Endothelial cell of umbilical vein (primary cell): ENCODE measurements at regions not wholly inside any gene's neighbourhood (a gene's known extent, or its start where the extent isn't known, plus 50 kb on each side); places are given as distances from the start of the nearest gene placed in this dataset.

Experiments used
- BruUV-seq: library from RNA; stranded (reverse); fragments of 400-500 nt; replicated peaks from 2 replicates; lab custom pipeline; 2021; lab: Mats Ljungman, UMichigan
- CTCF ChIA-PET: fragments of 300-600, 350-600 bp; sonication (Branson Sonifier 250); formaldehyde crosslinking; loops from one replicate; lab custom pipeline; 2021; ENCODE audit warnings: antibody characterized with exemption, inconsistent platforms; lab: Charles Lee
- POLR2A ChIA-PET: fragments of 300-600, 350-600 bp; sonication (Branson Sonifier 250); formaldehyde crosslinking; loops from one replicate; lab custom pipeline; 2021; ENCODE audit warnings: antibody characterized with exemption, inconsistent platforms; lab: Charles Lee
- DNase-seq: peaks from one replicate; pipeline ENCODE4 v3.0.0-alpha.2; 2011; ENCODE audit warnings: low read depth, low spot score
- FAIRE-seq: peaks from 2 replicates; lab custom pipeline; 2011; peaks lifted over from hg19 to GRCh38; lab: Jason Lieb, UNC
- H2AFZ ChIP-seq: 2 replicates; pipeline ENCODE4 v1.6.0; 2012; ENCODE audit warnings: low read depth, low read length, control low read depth, inconsistent platforms
- H3K27ac ChIP-seq: 2 replicates; pipeline ENCODE4 v1.5.1; 2011; ENCODE audit warnings: low read depth, mild to moderate bottlenecking, control low read depth, low read length, moderate library complexity; ENCODE audit not compliant: insufficient read depth
- H3K27me3 ChIP-seq, 2 experiments: 2 replicates each; pipeline versions ENCODE4 v1.6.0 to v1.6.1; 2011; ENCODE audit warnings: low read length in 2 of 2, mixed read lengths in 1 of 2; ENCODE audit not compliant: control insufficient read depth in 2 of 2, insufficient read depth in 2 of 2
- H3K36me3 ChIP-seq, 2 experiments: 2 replicates in 1 of 2; 3 replicates in 1 of 2; pipeline ENCODE4 v1.5.1; 2011; ENCODE audit warnings: low read length in 2 of 2, mild to moderate bottlenecking in 1 of 2, moderate library complexity in 1 of 2; ENCODE audit not compliant: control insufficient read depth in 2 of 2, insufficient read depth in 2 of 2; ENCODE audit errors: extremely low read depth in 1 of 2
- H3K4me1 ChIP-seq: 3 replicates; pipeline ENCODE4 v1.5.1; 2011; ENCODE audit warnings: mild to moderate bottlenecking, low read length; ENCODE audit not compliant: control insufficient read depth, insufficient read depth; ENCODE audit errors: extremely low read depth
- H3K4me2 ChIP-seq: 2 replicates; pipeline ENCODE4 v1.6.1; 2011; ENCODE audit warnings: low read length, control low read depth, mixed read lengths; ENCODE audit not compliant: insufficient read depth
- H3K4me3 ChIP-seq, 3 experiments: fragments of 200-600 bp in 1 of 3; sonication (generic), shearing (Covaris generic) in 1 of 3; replicated peaks in 1 of 3; 2 replicates each; pipeline ENCODE4 v1.5.1; 2011 to 2016; ENCODE audit warnings: control low read depth in 3 of 3, low read length in 3 of 3, mild to moderate bottlenecking in 2 of 3, inconsistent platforms in 1 of 3, low read depth in 1 of 3, moderate library complexity in 1 of 3; ENCODE audit not compliant: insufficient read depth in 1 of 3
- H3K79me2 ChIP-seq: 2 replicates; pipeline ENCODE4 v1.6.0; 2012; ENCODE audit warnings: low read length, inconsistent platforms; ENCODE audit not compliant: control insufficient read depth, insufficient read depth
- H3K9ac ChIP-seq: replicated peaks from 2 replicates; pipeline ENCODE3; 2011; ENCODE audit warnings: low read length, control low read depth; ENCODE audit not compliant: insufficient read depth; ENCODE audit errors: extremely low read depth
- H3K9me1 ChIP-seq: replicated peaks from 3 replicates; pipeline ENCODE4 v1.6.0; 2011; ENCODE audit warnings: mild to moderate bottlenecking, low read length; ENCODE audit not compliant: control insufficient read depth, insufficient read depth; ENCODE audit errors: extremely low read depth
- H3K9me3 ChIP-seq: replicated peaks from 2 replicates; pipeline ENCODE4 v1.5.1; 2012; ENCODE audit warnings: low read length, inconsistent platforms; ENCODE audit not compliant: control insufficient read depth, insufficient read depth
- H4K20me1 ChIP-seq: replicated peaks from 2 replicates; pipeline ENCODE3; 2011; ENCODE audit warnings: mild to moderate bottlenecking, low read length; ENCODE audit not compliant: control insufficient read depth, insufficient read depth; ENCODE audit errors: extremely low read depth
- EZH2 ChIP-seq: IDR thresholded peaks from 2 replicates; pipeline ENCODE4 v1.6.1; 2012; ENCODE audit warnings: borderline replicate concordance, low read depth, mild to moderate bottlenecking, moderate library complexity, low read length, inconsistent platforms; ENCODE audit not compliant: severe bottlenecking
- FOS ChIP-seq: IDR thresholded peaks from 2 replicates; pipeline ENCODE4 v1.6.1; 2011; ENCODE audit warnings: mild to moderate bottlenecking, low read length, moderate library complexity, borderline replicate concordance; ENCODE audit not compliant: insufficient read depth
- GATA2 ChIP-seq: IDR thresholded peaks from 2 replicates; pipeline ENCODE4 v1.7.0; 2011; ENCODE audit warnings: low read depth, mild to moderate bottlenecking, moderate library complexity, mixed read lengths, low read length; ENCODE audit not compliant: insufficient read length, insufficient read depth
- JUN ChIP-seq: IDR thresholded peaks from 2 replicates; pipeline ENCODE4 v1.6.1; 2011; ENCODE audit warnings: borderline replicate concordance, low read depth; ENCODE audit not compliant: insufficient read length, insufficient read depth
- MYC ChIP-seq: IDR thresholded peaks from one replicate; pipeline ENCODE4 v1.6.1; 2011; ENCODE audit warnings: mild to moderate bottlenecking, low read depth, low read length
- POLR2AphosphoS5 ChIP-seq: IDR thresholded peaks from 2 replicates; pipeline ENCODE4 v1.6.1; 2012; ENCODE audit warnings: low read depth, mild to moderate bottlenecking, control low read depth, low read length, moderate library complexity; ENCODE audit not compliant: insufficient read depth
- dilution Hi-C: fragments of 300-500 bp; cut with MboI; formaldehyde crosslinking; loops from one replicate; pipeline ENCODE4 v1.15.0; 2019; ENCODE audit warnings: low sequenced_read_pairs; ENCODE audit not compliant: extremely low pct_ligation_motif_present
- intact Hi-C: fragments of 100-400 bp; cut with micrococcal nuclease; formaldehyde crosslinking; loops from one replicate; pipeline ENCODE4 v1.10.0; 2022
- TF ChIP-seq, protein P1 (sequence below), 2 donors: IDR thresholded peaks; 1 replicate in 1 of 2; 2 replicates in 1 of 2; pipeline ENCODE4 v1.5.1; 2011; ENCODE audit warnings: low read length in 2 of 2, mild to moderate bottlenecking in 2 of 2, moderate library complexity in 2 of 2, control low read depth in 1 of 2, inconsistent platforms in 1 of 2, low read depth in 1 of 2; ENCODE audit not compliant: insufficient read depth in 1 of 2; ENCODE audit errors: extremely low read depth in 1 of 2
- TF ChIP-seq, protein P2 (sequence below): IDR thresholded peaks from 2 replicates; pipeline ENCODE4 v1.6.1; 2011; ENCODE audit not compliant: insufficient read depth, insufficient read length

DNA sequence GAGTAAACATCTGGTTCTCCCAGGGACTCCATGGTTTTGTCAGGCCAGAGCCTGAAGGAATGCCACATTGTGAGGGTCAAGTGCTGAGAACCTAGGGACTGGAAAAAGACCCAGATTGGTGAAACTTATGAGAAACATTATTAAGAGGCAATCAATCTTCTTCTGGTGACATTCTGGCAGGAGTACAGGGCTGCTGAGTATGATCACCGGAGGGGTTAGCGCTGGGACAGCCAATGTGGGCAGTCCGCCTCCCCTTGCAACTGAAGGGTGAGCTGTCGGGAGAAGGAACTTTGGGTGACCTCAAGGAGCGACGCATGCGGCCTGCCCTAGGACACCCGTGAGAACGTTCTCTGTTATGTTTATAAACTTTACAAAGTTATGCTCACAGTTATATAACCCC is 429.0 kb downstream of the LMO4 start:
- Histone ChIP-seq H3K9me3 (no peaks in the 10 kb centered on the region), H3K27me3 (no peaks in the 10 kb centered on the region), H3K9ac (no peak overlapping the region), H2AFZ (no peak overlapping the region), H3K36me3 (no peaks in the 10 kb centered on the region), H3K9me1 (no peaks in the 10 kb centered on the region), H3K79me2 (no peaks in the 10 kb centered on the region), H3K4me3 (no peak overlapping the region), H3K27ac (no peak overlapping the region), H3K4me1 (no peaks in the 10 kb centered on the region), H4K20me1 (no peaks in the 10 kb centered on the region), H3K4me2 (no peak overlapping the region)
- no peak for TF ChIP-seq FOS
- TF ChIP-seq GATA2 = no peak
- TF ChIP-seq, protein P1, sequence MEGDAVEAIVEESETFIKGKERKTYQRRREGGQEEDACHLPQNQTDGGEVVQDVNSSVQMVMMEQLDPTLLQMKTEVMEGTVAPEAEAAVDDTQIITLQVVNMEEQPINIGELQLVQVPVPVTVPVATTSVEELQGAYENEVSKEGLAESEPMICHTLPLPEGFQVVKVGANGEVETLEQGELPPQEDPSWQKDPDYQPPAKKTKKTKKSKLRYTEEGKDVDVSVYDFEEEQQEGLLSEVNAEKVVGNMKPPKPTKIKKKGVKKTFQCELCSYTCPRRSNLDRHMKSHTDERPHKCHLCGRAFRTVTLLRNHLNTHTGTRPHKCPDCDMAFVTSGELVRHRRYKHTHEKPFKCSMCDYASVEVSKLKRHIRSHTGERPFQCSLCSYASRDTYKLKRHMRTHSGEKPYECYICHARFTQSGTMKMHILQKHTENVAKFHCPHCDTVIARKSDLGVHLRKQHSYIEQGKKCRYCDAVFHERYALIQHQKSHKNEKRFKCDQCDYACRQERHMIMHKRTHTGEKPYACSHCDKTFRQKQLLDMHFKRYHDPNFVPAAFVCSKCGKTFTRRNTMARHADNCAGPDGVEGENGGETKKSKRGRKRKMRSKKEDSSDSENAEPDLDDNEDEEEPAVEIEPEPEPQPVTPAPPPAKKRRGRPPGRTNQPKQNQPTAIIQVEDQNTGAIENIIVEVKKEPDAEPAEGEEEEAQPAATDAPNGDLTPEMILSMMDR (IDR thresholded peaks at IDR 0.05; ENCODE audit: extremely low read depth in 1 of 2, insufficient read depth in 1 of 2, low read depth in 1 of 2, low read length in 2 of 2) = no peak
- TF ChIP-seq, protein P2, sequence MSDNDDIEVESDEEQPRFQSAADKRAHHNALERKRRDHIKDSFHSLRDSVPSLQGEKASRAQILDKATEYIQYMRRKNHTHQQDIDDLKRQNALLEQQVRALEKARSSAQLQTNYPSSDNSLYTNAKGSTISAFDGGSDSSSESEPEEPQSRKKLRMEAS = no peak
- TF ChIP-seq MYC = no peak
- no peak for TF ChIP-seq EZH2
- TF ChIP-seq JUN = no peak
- no peak for TF ChIP-seq POLR2AphosphoS5
- intact Hi-C loops (no loop called here), dilution Hi-C loops (no loop called here)
- FAIRE-seq (no peak), DNase-seq (no peak)
- BruUV-seq = no TSS peak
- ChIA-PET CTCF (no interaction called here), POLR2A (no interaction called here)
